ENCODE measurements at regions not wholly inside any gene's neighbourhood (a gene's known extent, or its start where the extent isn't known, plus 50 kb on each side); places are given as distances from the start of the nearest gene placed in this dataset.

GRCh38 chr16:35744084-35744483 lies 2284.7 kb downstream of the TP53TG3F start:
- TF ChIP-seq CTCF (IDR thresholded peaks at IDR 0.05): no peak

GRCh38 chr16:35744726-35745125 lies 2285.3 kb downstream of the TP53TG3F start:
- no peak for TF ChIP-seq CTCF (IDR thresholded peaks at IDR 0.05)

GRCh38 chr16:35745191-35745590 lies 2285.8 kb downstream of the TP53TG3F start:
- no peak for TF ChIP-seq CTCF (IDR thresholded peaks at IDR 0.05)

GRCh38 chr16:35745821-35746248 lies 2286.4 kb downstream of the TP53TG3F start:
- TF ChIP-seq CTCF (IDR thresholded peaks at IDR 0.05): no peak

- no peak for TF ChIP-seq CTCF (IDR thresholded peaks at IDR 0.05)
Observed at GRCh38 chr16:35746281-35746962, 2287.0 kb downstream of the TP53TG3F start.

- TF ChIP-seq CTCF (IDR thresholded peaks at IDR 0.05): no peak
Observed at GRCh38 chr16:35746963-35747657, 2287.7 kb downstream of the TP53TG3F start.

- no peak for TF ChIP-seq CTCF (IDR thresholded peaks at IDR 0.05)
Observed at GRCh38 chr16:35747658-35748455, 2288.4 kb downstream of the TP53TG3F start.
